HG02571 (cell line): ENCODE measurements at regions not wholly inside any gene's neighbourhood (a gene's known extent, or its start where the extent isn't known, plus 50 kb on each side); places are given as distances from the start of the nearest gene placed in this dataset.

Source experiments
- ATAC-seq: cut with Tn5 transposase; IDR thresholded peaks from one replicate; pipeline ENCODE4 v1.9.1; 2021; ENCODE audit warnings: mild to moderate bottlenecking, moderate library complexity; ENCODE audit not compliant: unreplicated experiment

DNA sequence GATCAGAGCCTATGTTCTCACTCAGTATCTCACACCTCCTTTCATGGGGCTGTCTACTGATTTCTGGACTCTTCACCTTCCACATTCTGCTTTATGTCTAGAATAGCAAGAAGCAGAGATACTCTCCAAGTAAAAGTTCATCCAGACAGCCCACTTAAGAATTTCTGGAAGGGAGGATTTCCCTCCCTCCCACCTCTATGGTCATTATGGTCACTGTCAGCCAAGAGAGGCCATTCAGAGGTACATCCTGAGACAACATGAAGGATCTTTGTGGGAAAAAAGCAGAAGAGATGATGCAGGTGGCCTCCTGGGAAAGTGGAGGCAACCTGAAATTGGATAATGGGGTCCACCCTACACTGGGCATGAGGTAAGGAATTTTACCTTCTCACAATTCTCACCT is 179.5 kb upstream of the ZNF462 start:
- ATAC-seq = no peak

DNA sequence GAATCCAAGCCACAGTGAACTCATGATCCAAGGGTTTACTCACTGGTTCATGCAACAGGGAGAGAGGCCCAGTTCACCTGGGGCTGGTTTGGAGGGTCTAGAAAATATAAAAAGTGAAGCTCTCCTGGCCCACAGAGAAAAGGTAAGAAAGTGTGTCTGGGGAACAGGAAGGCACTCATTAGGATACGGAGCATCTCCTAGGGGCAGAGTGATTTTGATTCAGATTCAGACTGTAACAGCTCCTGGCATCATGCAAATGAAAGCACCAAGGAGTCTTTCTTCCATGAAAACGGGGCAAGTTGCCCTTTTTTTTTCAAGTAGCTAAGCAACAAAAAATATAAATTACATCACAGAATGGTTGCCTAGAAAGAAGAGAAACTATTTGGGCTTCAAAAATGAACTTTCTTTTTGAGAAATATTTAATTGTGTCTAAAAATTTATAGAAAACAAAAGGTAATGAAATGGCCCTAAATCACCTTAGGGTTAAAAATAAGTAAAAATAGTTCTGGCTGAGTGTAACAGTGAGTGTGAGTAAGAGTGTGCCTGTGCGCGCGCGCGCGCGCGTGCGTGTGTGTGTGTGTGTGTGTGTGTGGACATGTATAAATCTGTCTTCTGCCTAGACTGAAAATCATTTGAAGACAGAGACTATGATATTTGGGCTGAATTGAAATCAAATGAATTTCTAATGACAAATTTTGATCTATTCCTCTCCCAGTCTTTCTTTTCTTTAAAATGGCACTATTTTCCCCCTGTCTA is 177.8 kb upstream of the ZNF462 start:
- ATAC-seq = no peak

- no peak for ATAC-seq
Measured at GRCh38 chr9:106689089-106689488, 173.9 kb upstream of the ZNF462 start.

- ATAC-seq = no peak
Measured at GRCh38 chr9:106691627-106692026, 171.3 kb upstream of the ZNF462 start.

- no peak for ATAC-seq
Measured at GRCh38 chr9:106693558-106693957, 169.4 kb upstream of the ZNF462 start.

- ATAC-seq = no peak
Measured at GRCh38 chr9:106696804-106697203, 166.2 kb upstream of the ZNF462 start.

GRCh38 chr9:106697390-106697749 is 165.6 kb upstream of the ZNF462 start:
- no peak for ATAC-seq

GRCh38 chr9:106697750-106698502 is 165.0 kb upstream of the ZNF462 start:
- ATAC-seq = no peak

GRCh38 chr9:106700676-106701075 is 162.3 kb upstream of the ZNF462 start:
- ATAC-seq = no peak

DNA sequence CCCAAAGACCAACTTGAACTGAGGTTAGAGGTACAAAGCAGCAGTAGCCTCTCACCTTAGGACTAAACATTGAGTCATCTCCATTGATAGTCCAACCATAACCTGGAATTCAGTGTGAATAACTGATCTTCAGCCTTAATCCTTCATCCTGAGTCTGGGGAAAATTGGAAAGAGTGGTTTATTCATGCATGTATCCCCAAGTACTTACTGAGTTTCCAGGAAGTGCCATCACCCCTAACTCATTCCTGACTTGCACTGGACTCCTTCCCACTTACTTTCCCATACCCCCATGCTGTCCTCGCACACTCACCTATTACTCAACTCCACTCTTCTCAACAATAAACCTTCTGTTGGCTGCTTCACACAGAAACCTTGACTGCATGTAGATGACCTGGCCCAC is 161.4 kb upstream of the ZNF462 start:
- no peak for ATAC-seq

GRCh38 chr9:106704056-106704615 is 158.8 kb upstream of the ZNF462 start:
- no peak for ATAC-seq

- no peak for ATAC-seq
Measured at GRCh38 chr9:106707291-106707690, 155.7 kb upstream of the ZNF462 start.

DNA sequence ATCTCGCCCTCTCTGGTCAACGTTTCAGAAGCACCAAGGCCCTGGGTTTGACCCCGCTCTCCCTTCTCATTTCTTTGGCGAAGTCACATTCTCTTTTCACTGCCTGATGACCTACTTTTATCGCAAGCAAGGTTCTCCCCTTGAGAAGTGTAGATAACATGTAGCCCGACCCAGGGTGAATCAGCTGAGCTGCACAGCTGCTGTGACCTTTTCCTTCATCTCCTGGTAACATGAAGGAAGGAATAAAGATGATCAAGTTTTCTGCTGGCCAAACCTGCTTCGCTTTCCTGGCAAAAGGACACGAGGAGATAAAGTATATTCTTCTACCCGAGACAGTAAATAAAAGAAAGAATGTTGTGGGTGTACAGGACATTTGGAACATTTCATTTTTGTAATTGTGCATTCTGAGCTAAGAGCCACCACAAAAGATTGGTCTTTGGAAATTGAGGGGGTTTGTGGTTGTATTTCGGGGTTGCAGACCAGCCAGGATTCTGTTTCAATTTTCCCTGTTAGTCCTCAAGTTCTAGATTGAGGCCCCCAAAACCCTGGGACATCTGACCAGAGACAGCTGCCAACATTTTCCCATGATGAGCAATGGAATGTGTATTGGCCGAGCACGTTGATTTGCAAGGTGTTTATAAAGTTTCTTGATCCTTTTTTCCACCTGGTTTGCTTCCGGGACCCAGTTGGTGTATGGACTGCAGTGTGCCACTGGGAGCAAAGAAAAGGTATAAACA is 155.1 kb upstream of the ZNF462 start:
- ATAC-seq = no peak

- no peak for ATAC-seq
Measured at GRCh38 chr9:106708475-106709146, 154.4 kb upstream of the ZNF462 start.

GRCh38 chr9:106712279-106712678 is 150.7 kb upstream of the ZNF462 start:
- no peak for ATAC-seq

- no peak for ATAC-seq
Measured at GRCh38 chr9:106713206-106713605, 149.8 kb upstream of the ZNF462 start.

- no peak for ATAC-seq
Measured at GRCh38 chr9:106716820-106717219, 146.1 kb upstream of the ZNF462 start.

DNA sequence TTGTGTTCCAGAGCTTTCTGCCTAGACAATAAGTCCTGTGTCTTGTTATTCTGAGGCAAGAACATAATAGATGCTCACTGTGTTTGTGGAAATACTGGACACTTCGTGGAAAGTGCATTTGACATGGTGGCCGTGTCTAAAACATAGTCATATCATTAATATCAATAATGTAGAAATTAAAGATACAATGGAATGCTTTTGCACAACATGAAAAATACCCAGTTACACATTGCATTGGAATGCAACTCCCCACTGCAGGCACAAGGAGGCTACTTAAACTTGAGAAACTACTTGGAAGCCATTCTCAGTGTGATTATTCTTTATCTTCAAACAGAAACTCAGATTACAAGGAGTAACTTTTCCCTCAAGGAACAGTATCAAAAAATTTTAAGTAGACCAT is 145.3 kb upstream of the ZNF462 start:
- ATAC-seq = no peak

- no peak for ATAC-seq
Measured at GRCh38 chr9:106718936-106719335, 144.0 kb upstream of the ZNF462 start.

GRCh38 chr9:106722051-106722753 is 140.8 kb upstream of the ZNF462 start:
- ATAC-seq = no peak
